ENCODE measurements at regions not wholly inside any gene's neighbourhood (a gene's known extent, or its start where the extent isn't known, plus 50 kb on each side); places are given as distances from the start of the nearest gene placed in this dataset.
"Not testable (repeated sequence)": the region's sequence is repeated elsewhere in the genome, so short reads cannot be mapped to it uniquely, and the experiment has no call there.

- DNase-seq (ENCODE audit: low spot score): no peak
Measured at GRCh38 chr7:32648408-32649156, 153.3 kb downstream of the AVL9 start.

DNA sequence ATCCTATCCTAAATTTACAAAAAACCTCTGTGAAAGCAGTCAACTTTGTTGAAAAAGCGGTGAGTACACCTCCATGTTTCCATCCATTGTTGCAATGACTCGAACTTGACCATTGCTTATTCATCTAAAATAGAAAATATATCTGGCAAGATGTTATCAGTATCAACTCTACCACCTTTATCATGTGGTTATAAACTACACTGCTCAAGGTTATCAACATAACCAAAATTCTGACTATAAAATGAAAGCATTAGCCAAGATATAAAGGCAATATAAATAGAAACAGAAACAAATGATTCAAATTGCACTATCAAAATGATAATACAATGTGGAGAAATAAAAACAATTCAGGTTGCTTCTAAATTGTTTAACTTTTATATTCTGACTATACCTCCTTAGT, 150.0 kb downstream of the AVL9 start:
- not testable (repeated sequence) for DNase-seq (ENCODE audit: low spot score)

- DNase-seq (ENCODE audit: low spot score): no peak
Measured at GRCh38 chr7:32643194-32643593, 147.9 kb downstream of the AVL9 start.

DNA sequence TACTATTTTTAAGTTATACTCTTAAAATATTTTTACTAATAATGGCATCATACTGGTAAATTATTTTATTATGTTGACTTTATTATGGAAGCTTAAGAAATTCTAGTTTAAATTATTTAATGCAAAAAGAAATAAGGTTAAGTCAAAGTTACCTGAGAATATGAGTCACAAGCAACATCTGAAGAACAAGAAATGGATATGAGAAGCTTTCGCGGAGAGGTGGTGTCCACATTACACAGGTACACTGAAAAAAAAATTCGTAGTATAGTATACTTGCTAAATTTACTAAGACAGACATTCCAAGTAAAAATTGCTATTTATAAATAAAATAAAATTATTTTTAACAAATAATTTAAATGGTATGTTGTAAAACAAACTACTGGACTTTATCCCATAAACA, 143.8 kb downstream of the AVL9 start:
- no peak for DNase-seq (ENCODE audit: low spot score)

- not testable (repeated sequence) for DNase-seq (ENCODE audit: low spot score)
Measured at GRCh38 chr7:32638479-32639121, 143.3 kb downstream of the AVL9 start.
